DND-41 (cell line): ENCODE measurements at regions not wholly inside any gene's neighbourhood (a gene's known extent, or its start where the extent isn't known, plus 50 kb on each side); places are given as distances from the start of the nearest gene placed in this dataset.

Experiments
- ATAC-seq: fragments of 200-7000 bp; cut with Tn5 transposase; 3 replicates; pipeline ENCODE4 v1.9.1; 2021; ENCODE audit warnings: low read depth; ENCODE audit not compliant: insufficient read depth
- DNase-seq: peaks from one replicate; pipeline ENCODE4 v3.0.0-alpha.2; 2020
- H2AFZ ChIP-seq: 2 replicates; pipeline ENCODE4 v1.6.0; 2012; ENCODE audit warnings: low read depth, low read length
- H3K27ac ChIP-seq: 2 replicates; pipeline ENCODE4 v1.5.1; 2012; ENCODE audit warnings: low read length, inconsistent platforms
- H3K27me3 ChIP-seq: fragments of 200-600 bp; sonication (generic); 2 replicates; pipeline ENCODE4 v1.6.0; 2012; ENCODE audit warnings: low read length, mild to moderate bottlenecking, inconsistent platforms; ENCODE audit not compliant: insufficient read depth, poor library complexity
- H3K36me3 ChIP-seq: 2 replicates; pipeline ENCODE4 v1.5.1; 2012; ENCODE audit warnings: low read length, inconsistent platforms; ENCODE audit not compliant: insufficient read depth
- H3K4me1 ChIP-seq: 2 replicates; pipeline ENCODE4 v1.5.1; 2012; ENCODE audit warnings: mild to moderate bottlenecking, low read length; ENCODE audit not compliant: insufficient read depth
- H3K4me2 ChIP-seq: 2 replicates; pipeline ENCODE4 v1.6.0; 2012; ENCODE audit warnings: mild to moderate bottlenecking, moderate library complexity, low read length, inconsistent platforms; ENCODE audit not compliant: insufficient read depth
- H3K4me3 ChIP-seq, 2 experiments: fragments of 200-600 bp in 1 of 2; shearing (Covaris generic) in 1 of 2; 2 replicates each; pipeline ENCODE4 v1.5.1; 2012 to 2016; ENCODE audit warnings: inconsistent platforms in 2 of 2, low read length in 2 of 2, mild to moderate bottlenecking in 2 of 2, low read depth in 1 of 2, moderate library complexity in 1 of 2
- H3K79me2 ChIP-seq: 2 replicates; pipeline ENCODE4 v1.6.0; 2012; ENCODE audit warnings: low read length, inconsistent platforms; ENCODE audit not compliant: insufficient read depth
- H3K9ac ChIP-seq: 2 replicates; pipeline ENCODE4 v1.6.0; 2012; ENCODE audit warnings: low read depth, mild to moderate bottlenecking, inconsistent platforms, low read length, moderate library complexity
- H3K9me3 ChIP-seq: 2 replicates; pipeline ENCODE4 v1.5.1; 2012; ENCODE audit warnings: low read length, moderate library complexity, mild to moderate bottlenecking, inconsistent platforms; ENCODE audit not compliant: insufficient read depth, severe bottlenecking
- H4K20me1 ChIP-seq: 2 replicates; pipeline ENCODE4 v1.6.0; 2012; ENCODE audit warnings: low read length; ENCODE audit not compliant: insufficient read depth
- EZH2 ChIP-seq: IDR thresholded peaks from 3 replicates; pipeline ENCODE4 v1.6.1; 2012; ENCODE audit warnings: borderline replicate concordance, low read depth, mild to moderate bottlenecking, moderate library complexity, low read length, inconsistent platforms; ENCODE audit not compliant: severe bottlenecking
- TF ChIP-seq, protein P1 (sequence below): IDR thresholded peaks from 2 replicates; pipeline ENCODE4 v1.5.1; 2012; ENCODE audit warnings: borderline replicate concordance, low read length, moderate library complexity, mild to moderate bottlenecking; ENCODE audit not compliant: poor library complexity, severe bottlenecking; ENCODE audit errors: extremely low read depth

- Histone ChIP-seq H3K79me2 (no peaks in the 10 kb centered on the region), H3K4me3 (no peak overlapping the region), H3K27me3 (peaks cover 2% of the 10 kb centered on the region), H2AFZ (no peak overlapping the region), H3K9ac (no peak overlapping the region), H3K4me2 (no peak overlapping the region), H3K36me3 (no peaks in the 10 kb centered on the region), H3K4me1 (no peaks in the 10 kb centered on the region), H3K9me3 (no peaks in the 10 kb centered on the region), H3K27ac (no peak overlapping the region), H4K20me1 (no peaks in the 10 kb centered on the region)
- TF ChIP-seq, protein P1, sequence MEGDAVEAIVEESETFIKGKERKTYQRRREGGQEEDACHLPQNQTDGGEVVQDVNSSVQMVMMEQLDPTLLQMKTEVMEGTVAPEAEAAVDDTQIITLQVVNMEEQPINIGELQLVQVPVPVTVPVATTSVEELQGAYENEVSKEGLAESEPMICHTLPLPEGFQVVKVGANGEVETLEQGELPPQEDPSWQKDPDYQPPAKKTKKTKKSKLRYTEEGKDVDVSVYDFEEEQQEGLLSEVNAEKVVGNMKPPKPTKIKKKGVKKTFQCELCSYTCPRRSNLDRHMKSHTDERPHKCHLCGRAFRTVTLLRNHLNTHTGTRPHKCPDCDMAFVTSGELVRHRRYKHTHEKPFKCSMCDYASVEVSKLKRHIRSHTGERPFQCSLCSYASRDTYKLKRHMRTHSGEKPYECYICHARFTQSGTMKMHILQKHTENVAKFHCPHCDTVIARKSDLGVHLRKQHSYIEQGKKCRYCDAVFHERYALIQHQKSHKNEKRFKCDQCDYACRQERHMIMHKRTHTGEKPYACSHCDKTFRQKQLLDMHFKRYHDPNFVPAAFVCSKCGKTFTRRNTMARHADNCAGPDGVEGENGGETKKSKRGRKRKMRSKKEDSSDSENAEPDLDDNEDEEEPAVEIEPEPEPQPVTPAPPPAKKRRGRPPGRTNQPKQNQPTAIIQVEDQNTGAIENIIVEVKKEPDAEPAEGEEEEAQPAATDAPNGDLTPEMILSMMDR: no peak
- no peak for TF ChIP-seq EZH2
- ATAC-seq (no peak), DNase-seq (no peak)
Measured at GRCh38 chr14:44653641-44654040, 146.6 kb upstream of the FSCB start.

DNA sequence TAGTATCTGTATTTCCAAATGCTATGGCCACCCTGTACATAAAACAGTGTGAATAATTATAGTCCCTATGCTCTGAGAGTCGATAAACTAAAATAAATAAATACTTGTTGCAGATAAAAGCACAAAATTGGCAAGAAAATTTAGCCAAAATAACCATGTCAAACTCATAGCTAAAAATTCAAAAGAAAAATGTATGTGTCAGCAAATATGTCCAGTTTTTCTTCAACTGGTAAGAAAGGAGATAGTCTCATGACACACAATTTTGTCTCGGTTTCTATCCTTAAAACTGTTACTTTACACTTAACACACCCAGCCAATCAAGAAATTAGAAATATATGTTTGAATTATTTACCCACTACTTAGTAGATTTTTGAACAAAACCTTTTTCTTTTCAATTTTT, 145.6 kb upstream of the FSCB start:
- no peaks in the 10 kb centered on the region for H3K4me1 ChIP-seq
- H3K9ac ChIP-seq: no peak overlapping the region
- ATAC-seq (no peak), DNase-seq (no peak)
- H4K20me1 ChIP-seq: no peaks in the 10 kb centered on the region
- peaks cover 2% of the 10 kb centered on the region for H3K27me3 ChIP-seq
- H3K27ac ChIP-seq: no peak overlapping the region
- H3K4me3 ChIP-seq: no peak overlapping the region
- H2AFZ ChIP-seq: no peak overlapping the region
- H3K36me3 ChIP-seq: no peaks in the 10 kb centered on the region
- TF ChIP-seq, protein P1: no peak
- TF ChIP-seq EZH2: no peak
- no peaks in the 10 kb centered on the region for H3K9me3 ChIP-seq
- H3K4me2 ChIP-seq: no peak overlapping the region
- H3K79me2 ChIP-seq: no peaks in the 10 kb centered on the region

DNA sequence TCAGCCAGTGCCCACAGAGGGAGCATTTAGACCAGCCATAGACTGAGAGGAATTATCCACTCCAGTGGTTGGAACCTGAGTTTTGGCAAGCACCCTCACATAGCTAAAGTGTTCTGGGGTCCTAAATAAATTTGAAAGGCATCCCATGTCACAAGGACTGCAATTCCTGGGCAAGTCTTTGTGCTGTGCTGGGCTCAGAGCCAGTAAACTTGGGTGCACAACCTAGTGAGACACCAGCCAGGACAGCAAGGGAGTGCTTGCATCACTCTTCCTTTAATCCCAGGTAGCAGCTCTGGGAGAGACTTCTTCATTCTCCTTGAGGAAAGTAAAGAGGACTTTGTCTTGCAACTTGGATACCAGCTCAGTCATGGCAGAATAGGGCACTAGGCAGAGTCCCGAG, 142.0 kb upstream of the FSCB start:
- H3K36me3 ChIP-seq: no peaks in the 10 kb centered on the region
- no peak for DNase-seq
- TF ChIP-seq, protein P1: no peak
- no peak for TF ChIP-seq EZH2
- no peaks in the 10 kb centered on the region for H4K20me1 ChIP-seq
- no peaks in the 10 kb centered on the region for H3K79me2 ChIP-seq
- ATAC-seq: no peak
- H2AFZ ChIP-seq: no peak overlapping the region
- no peaks in the 10 kb centered on the region for H3K9me3 ChIP-seq
- H3K4me2 ChIP-seq: no peak overlapping the region
- no peak overlapping the region for H3K4me3 ChIP-seq
- H3K9ac ChIP-seq: no peak overlapping the region
- no peak overlapping the region for H3K27ac ChIP-seq
- peaks cover under 1% of the 10 kb centered on the region for H3K27me3 ChIP-seq
- H3K4me1 ChIP-seq: no peaks in the 10 kb centered on the region

- Histone ChIP-seq H3K9ac (no peak overlapping the region), H3K4me3 (no peak overlapping the region), H3K9me3 (no peaks in the 10 kb centered on the region), H3K27ac (no peak overlapping the region), H3K27me3 (no peaks in the 10 kb centered on the region), H3K4me2 (no peak overlapping the region), H2AFZ (no peak overlapping the region), H3K79me2 (no peaks in the 10 kb centered on the region), H3K4me1 (no peaks in the 10 kb centered on the region), H3K36me3 (no peaks in the 10 kb centered on the region), H4K20me1 (no peaks in the 10 kb centered on the region)
- no peak for DNase-seq
- no peak for ATAC-seq
- no peak for TF ChIP-seq EZH2
- TF ChIP-seq, protein P1: no peak
Measured at GRCh38 chr14:44640416-44640815, 133.3 kb upstream of the FSCB start.
